SHP77 treated with DMSO at 0.1 percent for 48 hours (cell line): ENCODE measurements at regions not wholly inside any gene's neighbourhood (a gene's known extent, or its start where the extent isn't known, plus 50 kb on each side); places are given as distances from the start of the nearest gene placed in this dataset.

Experiments used
- DNase-seq: peaks from one replicate; lab custom pipeline; 2025; lab: John Stamatoyannopoulos, UW

GRCh38 chr12:31781894-31782540 is 53.2 kb upstream of the AMN1 start:
- no peak for DNase-seq

GRCh38 chr12:31780096-31780495 is 51.3 kb upstream of the AMN1 start:
- no peak for DNase-seq

DNA sequence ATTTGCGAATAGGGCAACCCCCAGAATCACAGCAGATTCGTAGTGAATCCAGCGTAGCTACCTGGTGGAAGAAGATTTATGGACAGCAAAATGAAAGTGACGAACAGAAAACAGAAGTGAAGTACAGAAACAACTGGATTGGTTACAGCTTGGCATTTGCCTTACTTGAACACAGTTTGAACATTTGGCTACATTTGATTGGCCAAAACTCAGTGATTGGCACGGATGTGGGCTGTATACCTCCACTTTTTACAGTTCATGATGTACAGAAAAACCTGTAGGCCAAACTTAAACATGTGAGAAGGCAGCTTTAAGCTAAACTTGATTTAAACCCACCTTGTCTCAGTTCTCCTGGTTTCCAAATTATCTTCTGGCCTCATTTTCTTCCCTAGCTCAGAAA is 49.9 kb upstream of the AMN1 start:
- no peak for DNase-seq
